ENCODE measurements at regions not wholly inside any gene's neighbourhood (a gene's known extent, or its start where the extent isn't known, plus 50 kb on each side); places are given as distances from the start of the nearest gene placed in this dataset.
"Not testable (repeated sequence)": the region's sequence is repeated elsewhere in the genome, so short reads cannot be mapped to it uniquely, and the experiment has no call there.

DNA sequence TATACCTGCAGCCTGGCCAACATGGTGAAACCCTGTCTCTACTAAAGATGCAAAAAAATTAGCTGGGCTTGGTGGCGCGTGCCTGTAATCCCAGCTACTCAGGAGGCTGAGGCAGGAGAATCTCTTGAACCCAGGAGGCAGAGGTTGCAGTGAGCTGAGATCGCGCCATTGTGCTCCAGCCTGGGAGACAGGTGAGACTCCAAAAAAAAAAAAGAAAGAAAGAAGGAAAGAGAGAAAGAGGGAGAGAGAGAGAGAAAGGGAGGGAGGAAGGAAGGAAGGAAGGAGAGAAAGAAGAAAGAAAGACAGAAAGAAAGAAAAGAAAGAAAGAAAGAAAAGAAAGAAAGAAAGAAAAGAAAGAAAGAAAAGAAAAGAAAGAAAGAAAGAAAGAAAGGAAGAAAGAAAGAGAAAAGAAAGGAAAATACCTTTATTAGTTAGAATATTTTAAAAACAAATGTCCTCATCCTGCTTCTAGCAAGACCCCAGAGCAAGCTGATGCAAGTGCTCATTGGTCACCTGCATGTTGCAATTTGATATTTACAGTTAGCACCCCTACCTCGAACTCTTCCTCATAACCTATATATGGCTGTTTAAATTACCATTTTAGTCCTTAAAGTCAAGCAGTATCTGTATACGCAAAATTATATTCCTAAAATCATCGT, 57.0 kb upstream of the TNFAIP3 start:
- TF ChIP-seq POLR2A (IDR thresholded peaks at IDR 0.05; ENCODE audit: low read length); GATA1 (IDR thresholded peaks at IDR 0.05; ENCODE audit: low read depth, low read length): not testable (repeated sequence)
